ENCODE measurements at regions not wholly inside any gene's neighbourhood (a gene's known extent, or its start where the extent isn't known, plus 50 kb on each side); places are given as distances from the start of the nearest gene placed in this dataset.

GRCh38 chr10:54909165-54909564, 108.1 kb upstream of the PCDH15 start:
- DNase-seq = no peak

DNA sequence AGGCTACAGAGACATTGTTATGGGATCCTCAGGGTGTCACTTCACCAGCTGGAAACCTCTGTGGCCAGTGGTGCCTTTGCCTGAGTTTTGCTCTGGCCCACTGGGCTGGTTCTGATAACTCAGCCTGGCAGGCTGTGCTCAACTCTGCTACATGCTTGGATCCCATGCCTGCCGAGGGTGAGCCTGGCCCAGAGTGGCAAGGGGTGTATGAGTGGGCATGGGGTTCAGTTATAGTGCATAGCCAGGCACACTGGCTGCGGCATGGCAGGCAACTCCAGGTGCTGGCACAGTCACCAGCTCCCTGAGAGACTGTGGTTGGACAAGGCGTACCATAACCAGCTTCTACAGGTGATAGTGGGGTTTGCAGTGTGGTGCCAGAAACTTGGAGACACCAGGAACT, 107.0 kb upstream of the PCDH15 start:
- DNase-seq = no peak

GRCh38 chr10:54906940-54907339, 105.9 kb upstream of the PCDH15 start:
- DNase-seq = no peak

DNA sequence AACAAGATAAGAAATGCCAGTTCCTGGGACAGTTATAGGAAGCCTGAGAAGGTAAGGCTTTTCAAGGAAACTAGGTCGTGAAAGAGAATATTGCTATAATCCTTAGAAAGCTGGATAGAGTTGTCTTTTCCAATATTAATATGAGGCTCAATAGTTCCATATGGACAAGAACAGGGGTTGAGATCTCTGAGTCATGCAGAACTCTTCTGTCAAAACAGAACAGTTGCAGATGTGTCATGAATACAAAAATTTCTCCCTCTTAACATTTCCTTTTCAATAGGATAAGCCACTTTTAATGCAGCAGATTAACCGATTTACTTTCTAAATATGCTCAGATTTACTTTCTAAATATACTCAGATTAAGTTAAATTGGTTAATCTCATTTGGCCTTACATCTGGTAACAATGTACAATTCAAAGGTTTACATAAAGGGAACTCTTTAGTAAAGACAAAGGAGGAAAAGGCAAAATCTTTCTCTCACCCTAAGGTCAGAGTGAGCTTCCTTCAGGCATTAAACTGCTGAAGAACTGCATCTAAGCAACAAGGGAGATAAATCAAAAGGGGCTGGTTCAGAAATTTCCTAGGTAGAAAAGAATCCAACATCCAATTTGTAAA, 104.7 kb upstream of the PCDH15 start:
- no peak for DNase-seq

DNA sequence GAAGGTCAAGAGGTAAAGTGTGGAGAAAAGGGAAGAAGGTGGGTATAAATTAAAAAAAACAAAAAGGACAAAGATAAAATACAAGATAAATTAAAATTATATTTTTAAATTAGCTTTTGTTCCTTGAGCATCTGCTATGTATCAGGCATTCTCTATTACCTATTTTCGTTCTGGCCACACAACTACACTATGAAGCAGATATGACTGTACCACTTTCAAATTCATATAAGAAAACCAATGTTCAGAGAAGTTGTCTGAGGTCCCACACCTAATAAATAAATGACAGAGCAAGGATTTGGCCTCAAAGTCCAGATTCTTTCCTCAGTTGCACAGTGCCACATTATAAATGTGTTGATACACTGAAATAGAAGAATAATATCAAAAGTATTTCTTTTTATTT, 103.8 kb upstream of the PCDH15 start:
- no peak for DNase-seq

DNA sequence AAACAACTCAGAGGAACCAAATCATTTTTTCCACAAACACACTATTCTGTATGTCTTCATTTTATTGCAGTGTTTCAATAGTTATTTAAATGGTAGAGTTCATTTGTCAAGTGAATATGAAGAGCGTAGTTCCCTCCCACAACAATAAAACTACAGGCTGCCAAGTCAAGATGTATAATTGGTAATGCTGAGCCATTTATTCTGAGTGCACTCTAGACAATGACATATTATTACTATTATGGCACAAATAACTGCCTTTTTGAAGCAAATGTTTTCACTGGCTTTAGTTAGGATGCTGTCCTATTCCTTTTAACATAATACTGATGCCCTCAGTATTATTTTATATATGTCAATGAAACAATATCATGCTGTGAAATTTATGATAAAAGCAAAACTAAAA, 102.7 kb upstream of the PCDH15 start:
- DNase-seq = no peak

DNA sequence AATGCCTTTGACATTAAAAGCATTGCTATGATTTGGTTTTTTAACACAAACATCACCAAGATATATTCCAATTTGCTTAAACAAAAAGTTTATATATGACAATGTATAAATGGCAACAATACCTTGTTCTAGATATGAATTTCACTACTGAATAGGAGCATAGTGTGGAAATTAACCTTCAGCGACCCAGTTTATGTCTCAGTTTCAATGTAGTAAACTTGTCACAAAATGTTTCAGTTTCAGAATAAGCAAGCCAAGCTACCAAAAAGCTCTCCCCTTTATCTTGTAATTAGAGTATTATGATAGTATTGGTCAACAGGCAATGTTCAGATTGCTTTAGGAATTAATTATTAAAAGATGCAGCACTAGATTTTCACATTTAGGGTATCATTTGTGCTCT, 99.6 kb upstream of the PCDH15 start:
- DNase-seq = no peak

DNA sequence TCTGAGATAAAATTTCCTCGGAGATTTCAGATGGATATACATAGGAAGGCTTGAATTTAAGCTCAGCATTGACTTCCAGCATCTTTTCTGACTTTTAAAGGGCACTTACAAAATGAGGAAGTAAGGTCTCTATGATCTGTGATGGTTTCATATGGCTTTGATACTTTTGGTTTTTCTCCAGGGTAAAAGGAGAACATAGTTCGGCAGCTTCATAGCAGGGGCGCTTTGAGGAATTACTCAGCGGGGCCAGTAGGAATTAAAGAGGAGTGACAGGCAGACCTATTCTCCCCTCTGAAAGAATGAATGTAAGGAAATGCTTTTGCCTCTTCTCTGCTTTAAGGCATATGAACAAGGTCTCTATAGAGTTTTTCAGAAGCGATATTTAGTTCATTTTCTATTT, 80.0 kb upstream of the PCDH15 start:
- DNase-seq = no peak

DNA sequence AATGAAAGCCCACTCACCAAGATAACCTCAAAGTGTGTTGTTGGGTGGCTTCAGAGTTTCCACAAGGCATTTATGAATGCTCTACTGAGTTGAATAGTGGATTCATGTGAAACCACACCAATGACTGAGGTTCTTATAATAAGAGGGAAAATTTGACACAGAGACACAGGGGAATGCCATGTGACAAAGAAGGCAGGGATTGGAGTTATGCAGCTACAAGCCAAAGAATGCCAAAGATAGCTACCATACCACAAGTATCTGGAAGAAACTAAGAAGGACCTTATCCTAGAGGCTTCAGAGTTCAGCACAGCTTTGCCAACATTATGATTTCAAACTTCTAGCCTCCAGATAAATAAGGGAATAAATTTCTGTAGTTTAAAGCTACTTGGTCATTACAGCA, 68.0 kb upstream of the PCDH15 start:
- no peak for DNase-seq

- no peak for DNase-seq
Observed at GRCh38 chr10:54866666-54867065, 65.6 kb upstream of the PCDH15 start.

GRCh38 chr10:54854843-54855242, 53.8 kb upstream of the PCDH15 start:
- DNase-seq = no peak

- no peak for DNase-seq
Observed at GRCh38 chr10:54854389-54854788, 53.4 kb upstream of the PCDH15 start.

DNA sequence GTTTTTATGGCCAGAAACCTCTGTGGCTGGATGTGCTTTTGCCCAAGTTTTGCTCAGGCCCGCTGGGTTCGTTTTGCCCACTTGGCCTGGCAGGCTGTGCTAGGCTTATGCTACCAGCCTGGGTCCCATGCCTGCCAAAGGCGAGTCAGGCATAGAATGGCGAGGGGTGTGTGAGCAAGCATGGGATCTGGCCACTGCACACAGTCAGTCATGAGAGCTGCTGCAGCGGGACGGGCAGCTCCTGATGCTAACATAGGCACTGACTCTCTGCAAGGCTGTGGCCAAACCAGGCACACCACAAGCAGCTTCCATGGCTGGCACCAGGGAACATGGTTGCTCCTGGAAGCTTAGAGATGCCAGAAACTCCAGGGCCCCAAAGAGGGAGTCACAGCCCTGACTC, 52.9 kb upstream of the PCDH15 start:
- no peak for DNase-seq
